Stomach (tissue), 4 donors: ENCODE measurements at regions not wholly inside any gene's neighbourhood (a gene's known extent, or its start where the extent isn't known, plus 50 kb on each side); places are given as distances from the start of the nearest gene placed in this dataset.

ENCODE experiments used
- CTCF ChIP-seq, 7 experiments: fragments of 450-650 bp in 4 of 7; fragments of 200-600 bp in 3 of 7; sonication (generic) in 3 of 7; IDR thresholded peaks; one replicate each; pipeline ENCODE4 v1.5.1; 2016 to 2019; ENCODE audit warnings: antibody characterized with exemption in 7 of 7, control low read depth in 2 of 7, mild to moderate bottlenecking in 1 of 7
- EP300 ChIP-seq: sonication (generic); formaldehyde crosslinking; IDR thresholded peaks from one replicate; pipeline ENCODE4 v1.6.1; 2017; ENCODE audit warnings: antibody characterized with exemption
- POLR2A ChIP-seq, 4 donors: fragments of 450-650 bp; IDR thresholded peaks; one replicate each; pipeline ENCODE4 v1.6.1; 2016; ENCODE audit warnings: antibody characterized with exemption in 4 of 4, control low read depth in 2 of 4, mild to moderate bottlenecking in 1 of 4, moderate library complexity in 1 of 4
- POLR2AphosphoS5 ChIP-seq, 3 donors: sonication (generic); formaldehyde crosslinking; IDR thresholded peaks; one replicate each; pipeline ENCODE4 v1.6.1; 2016; ENCODE audit warnings: antibody characterized with exemption in 3 of 3

- no peak for TF ChIP-seq POLR2A (IDR thresholded peaks at IDR 0.05)
- no peak for TF ChIP-seq CTCF (IDR thresholded peaks at IDR 0.05)
- TF ChIP-seq POLR2AphosphoS5 (IDR thresholded peaks at IDR 0.05): no peak
- TF ChIP-seq EP300: no peak
Observed at GRCh38 chr10:10564081-10564794, 453.4 kb upstream of the CELF2 start.
